ENCODE measurements at regions not wholly inside any gene's neighbourhood (a gene's known extent, or its start where the extent isn't known, plus 50 kb on each side); places are given as distances from the start of the nearest gene placed in this dataset.

- no peak for DNase-seq (ENCODE audit: low spot score)
Measured at GRCh38 chr4:24666816-24667477, 82.6 kb upstream of the DHX15 start.

GRCh38 chr4:24668956-24669355 is 84.6 kb upstream of the DHX15 start:
- DNase-seq (ENCODE audit: low spot score): no peak

- DNase-seq (ENCODE audit: low spot score): no peak
Measured at GRCh38 chr4:24669751-24670150, 85.4 kb upstream of the DHX15 start.

GRCh38 chr4:24671849-24672248 is 87.5 kb upstream of the DHX15 start:
- DNase-seq (ENCODE audit: low spot score): no peak

GRCh38 chr4:24672880-24673279 is 88.5 kb upstream of the DHX15 start:
- DNase-seq (ENCODE audit: low spot score): no peak

- DNase-seq (ENCODE audit: low spot score): no peak
Measured at GRCh38 chr4:24674279-24674678, 89.9 kb upstream of the DHX15 start.

GRCh38 chr4:24675721-24676389 is 91.5 kb upstream of the DHX15 start:
- DNase-seq (ENCODE audit: low spot score): peak; percentile 39

GRCh38 chr4:24677909-24678308 is 93.6 kb upstream of the DHX15 start:
- peak; percentile 38 for DNase-seq (ENCODE audit: low spot score)

- peak; percentile 47 for DNase-seq (ENCODE audit: low spot score)
Measured at GRCh38 chr4:24680746-24681448, 96.5 kb upstream of the DHX15 start.

- peak; percentile 13 for DNase-seq (ENCODE audit: low spot score)
Measured at GRCh38 chr4:24683116-24683515, 98.8 kb upstream of the DHX15 start.

- no peak for DNase-seq (ENCODE audit: low spot score)
Measured at GRCh38 chr4:24686866-24687692, 102.7 kb upstream of the DHX15 start.

- no peak for DNase-seq (ENCODE audit: low spot score)
Measured at GRCh38 chr4:24688453-24688852, 104.1 kb upstream of the DHX15 start.

GRCh38 chr4:24689212-24689611 is 104.9 kb upstream of the DHX15 start:
- no peak for DNase-seq (ENCODE audit: low spot score)

- DNase-seq (ENCODE audit: low spot score): no peak
Measured at GRCh38 chr4:24690436-24690835, 104.9 kb upstream of the SOD3 start.

GRCh38 chr4:24693636-24694035 is 101.7 kb upstream of the SOD3 start:
- DNase-seq (ENCODE audit: low spot score): no peak

- no peak for DNase-seq (ENCODE audit: low spot score)
Measured at GRCh38 chr4:24700118-24700517, 95.3 kb upstream of the SOD3 start.

- DNase-seq (ENCODE audit: low spot score): no peak
Measured at GRCh38 chr4:24701683-24702082, 93.7 kb upstream of the SOD3 start.

- no peak for DNase-seq (ENCODE audit: low spot score)
Measured at GRCh38 chr4:24702281-24702680, 93.1 kb upstream of the SOD3 start.

- no peak for DNase-seq (ENCODE audit: low spot score)
Measured at GRCh38 chr4:24703298-24703697, 92.1 kb upstream of the SOD3 start.

- DNase-seq (ENCODE audit: low spot score): no peak
Measured at GRCh38 chr4:24704149-24704548, 91.2 kb upstream of the SOD3 start.

GRCh38 chr4:24705016-24705753 is 90.2 kb upstream of the SOD3 start:
- no peak for DNase-seq (ENCODE audit: low spot score)
